ENCODE measurements at regions not wholly inside any gene's neighbourhood (a gene's known extent, or its start where the extent isn't known, plus 50 kb on each side); places are given as distances from the start of the nearest gene placed in this dataset.
"Not testable (repeated sequence)": the region's sequence is repeated elsewhere in the genome, so short reads cannot be mapped to it uniquely, and the experiment has no call there.

GRCh38 chr21:28032652-28033051, 960.0 kb downstream of the LTN1 start:
- DNase-seq: not testable (repeated sequence)

DNA sequence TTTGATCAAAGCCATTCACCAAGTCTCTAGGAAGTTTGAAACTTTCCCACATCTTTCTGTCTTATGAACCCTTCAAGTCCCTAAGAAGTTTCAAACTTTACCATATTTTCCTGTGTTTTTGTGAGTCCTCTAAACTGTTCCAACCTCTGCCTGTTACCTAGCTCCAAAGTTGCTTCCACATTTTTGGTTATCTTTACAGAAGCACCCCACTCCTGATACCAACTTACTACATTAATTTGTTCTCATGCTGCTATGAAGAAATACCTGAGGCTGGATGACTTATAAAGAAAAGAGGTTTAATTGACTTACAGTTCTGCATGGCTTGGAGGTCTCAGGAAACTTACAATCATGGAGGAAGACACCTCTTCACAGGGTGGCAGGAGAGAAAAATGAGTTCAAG, 961.6 kb downstream of the LTN1 start:
- DNase-seq: not testable (repeated sequence)

- DNase-seq: no peak
Measured at GRCh38 chr21:28025111-28025510, 967.6 kb downstream of the LTN1 start.

DNA sequence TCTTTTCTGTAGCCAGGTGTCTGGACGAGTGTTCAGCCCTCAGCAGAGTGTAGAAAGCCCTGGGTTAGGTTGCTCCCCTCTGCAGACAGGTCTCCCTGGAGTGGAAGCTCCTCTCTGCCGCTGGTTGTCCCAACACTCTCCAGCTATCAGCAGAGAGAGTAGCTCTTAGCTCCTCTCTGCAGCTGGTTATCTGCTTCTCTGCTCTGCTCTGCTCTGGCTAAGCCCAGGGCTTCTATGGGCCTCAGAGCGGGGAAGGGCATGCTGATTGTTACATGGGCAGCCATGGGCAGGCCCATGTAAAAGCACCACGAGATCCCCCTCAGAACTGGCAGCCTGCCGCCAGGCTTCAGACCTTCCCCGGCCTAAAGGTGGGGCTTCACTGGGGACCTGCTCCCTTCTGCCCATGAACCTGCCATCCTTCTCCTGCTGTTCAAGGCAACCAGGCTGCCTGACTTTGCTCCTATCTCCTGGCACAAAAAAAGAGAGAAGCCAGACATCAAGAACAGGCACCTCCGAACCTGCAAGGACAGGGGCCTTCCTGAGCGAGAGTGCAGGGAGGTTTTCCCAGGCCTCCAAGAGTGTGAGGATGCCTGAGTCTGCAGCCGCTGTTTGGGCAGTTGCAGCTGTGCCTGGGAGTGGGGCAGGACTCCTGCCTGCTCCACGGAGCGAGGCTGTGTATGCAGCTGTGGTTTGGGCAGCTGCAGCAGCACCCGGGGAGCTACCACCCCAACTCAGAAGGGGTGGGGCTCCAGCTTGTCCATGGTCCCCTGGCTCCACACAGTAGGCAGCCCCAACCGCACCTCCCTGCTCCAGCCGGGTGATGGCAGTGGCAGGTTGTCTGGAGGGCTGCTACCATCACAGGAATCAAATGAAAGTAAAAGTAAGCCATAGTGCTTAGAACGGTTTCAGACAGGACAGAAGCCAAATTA, 973.7 kb downstream of the LTN1 start:
- no peak for DNase-seq

GRCh38 chr21:28018213-28018612, 974.5 kb downstream of the LTN1 start:
- no peak for DNase-seq

DNA sequence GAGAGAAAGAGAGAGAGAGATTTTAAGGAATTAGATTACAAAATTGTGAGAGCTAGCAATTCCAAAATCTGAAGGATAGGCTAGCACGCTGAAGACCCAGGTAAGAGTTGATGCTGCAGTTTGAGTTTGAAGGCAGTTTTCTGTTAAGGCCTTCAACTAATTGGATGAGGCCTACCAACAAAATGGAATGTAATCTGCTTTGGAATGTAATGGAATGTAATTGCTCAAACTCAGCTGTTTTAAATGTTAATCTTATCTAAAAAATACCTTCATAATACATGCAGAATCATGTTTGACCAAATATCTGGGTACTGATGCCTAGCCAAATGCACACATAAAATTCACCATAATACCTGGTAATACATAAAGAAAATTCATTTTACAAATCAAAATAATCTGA, 976.1 kb downstream of the LTN1 start:
- no peak for DNase-seq

GRCh38 chr21:28013123-28013522, 979.6 kb downstream of the LTN1 start:
- not testable (repeated sequence) for DNase-seq

- not testable (repeated sequence) for DNase-seq
Measured at GRCh38 chr21:28011970-28012369, 980.7 kb downstream of the LTN1 start.

DNA sequence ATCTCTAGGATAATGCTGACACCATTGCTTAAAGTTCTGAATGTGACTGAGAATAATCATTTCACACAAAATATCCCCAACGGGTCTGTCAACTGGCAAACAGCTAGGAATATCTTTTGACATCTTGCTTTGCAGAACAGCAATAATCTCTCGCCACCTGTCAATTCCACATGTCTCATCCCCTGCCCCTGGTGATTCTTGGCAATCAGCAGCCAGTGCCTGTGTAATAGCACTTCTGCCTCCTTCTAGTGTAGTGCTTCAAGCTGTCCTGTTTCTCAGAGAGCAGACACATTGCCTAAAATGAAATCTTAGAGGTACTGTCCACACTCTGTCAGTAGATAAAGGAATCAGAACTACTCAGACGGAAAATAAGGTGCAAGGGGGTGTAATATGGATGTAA, 984.4 kb downstream of the LTN1 start:
- not testable (repeated sequence) for DNase-seq

GRCh38 chr21:28003627-28004026, 989.0 kb downstream of the LTN1 start:
- not testable (repeated sequence) for DNase-seq

GRCh38 chr21:27996906-27997305, 995.8 kb downstream of the LTN1 start:
- DNase-seq: not testable (repeated sequence)

DNA sequence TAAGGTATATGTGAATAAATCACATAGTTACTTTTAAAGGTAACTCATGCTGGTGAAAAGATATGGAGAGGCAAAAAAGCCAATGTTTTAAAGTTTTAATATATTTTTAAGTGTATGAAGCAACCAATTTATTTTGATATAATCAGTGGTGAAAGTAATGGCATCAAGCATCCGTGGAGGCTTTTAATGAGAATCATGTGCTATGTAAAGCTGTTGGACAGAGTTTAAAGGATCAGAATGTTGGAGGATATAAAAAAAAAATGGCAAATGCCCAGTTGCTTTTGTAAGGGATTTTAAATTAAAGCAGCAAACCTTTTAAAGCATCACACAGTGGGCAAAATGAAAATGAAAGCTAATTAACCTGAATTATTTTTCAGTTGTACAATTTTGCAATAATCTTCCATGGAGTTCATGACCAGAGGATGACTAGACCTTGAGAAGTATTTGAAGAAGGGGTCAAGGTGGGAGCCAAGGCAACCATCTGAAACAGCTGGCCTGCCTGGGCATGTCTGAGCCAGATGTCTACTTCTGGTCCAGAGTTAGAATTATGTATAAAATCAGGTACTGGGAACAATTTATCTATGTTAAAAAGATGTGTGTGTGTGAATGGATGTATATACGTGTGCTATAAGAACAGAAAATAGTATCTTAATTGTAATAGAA, 1007.9 kb downstream of the LTN1 start:
- not testable (repeated sequence) for DNase-seq

DNA sequence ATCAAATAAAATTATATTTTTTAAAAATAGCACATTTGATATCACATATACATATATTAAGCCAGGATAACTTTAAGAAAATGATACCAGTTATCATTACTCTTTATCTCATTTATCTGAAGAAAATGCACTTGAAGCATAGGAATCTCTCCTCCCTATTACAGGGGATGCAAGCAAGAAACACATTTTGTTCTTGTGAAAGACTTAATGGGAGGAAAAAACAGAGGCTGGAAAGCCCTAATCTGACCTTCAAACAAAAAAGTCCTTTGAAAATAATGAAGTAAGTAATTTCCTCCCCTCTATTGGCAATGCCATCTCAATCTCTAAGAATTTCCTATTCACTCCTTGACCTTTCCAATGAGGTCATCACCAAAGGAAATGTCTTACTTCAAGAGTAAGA, 1012.6 kb upstream of the ADAMTS5 start:
- DNase-seq: not testable (repeated sequence)

DNA sequence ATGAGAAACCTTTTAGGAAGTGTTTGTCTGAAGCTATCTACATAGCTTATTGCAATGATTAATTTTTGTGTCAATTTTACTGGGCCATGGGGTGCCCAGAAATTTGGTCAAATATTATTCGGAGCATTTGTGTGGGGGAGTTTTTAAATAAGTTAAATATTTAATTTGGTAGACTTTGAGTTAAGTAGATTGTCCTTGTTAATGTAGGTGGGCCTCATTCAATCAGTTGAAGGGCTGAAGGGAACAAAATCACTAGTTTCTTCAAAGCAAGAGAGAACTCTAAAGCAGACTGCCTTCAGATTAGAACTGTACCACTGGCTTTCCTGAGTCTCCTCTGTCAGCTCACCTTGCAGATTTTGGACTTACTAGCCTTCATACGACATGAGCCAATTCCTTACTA, 1008.6 kb upstream of the ADAMTS5 start:
- no peak for DNase-seq

DNA sequence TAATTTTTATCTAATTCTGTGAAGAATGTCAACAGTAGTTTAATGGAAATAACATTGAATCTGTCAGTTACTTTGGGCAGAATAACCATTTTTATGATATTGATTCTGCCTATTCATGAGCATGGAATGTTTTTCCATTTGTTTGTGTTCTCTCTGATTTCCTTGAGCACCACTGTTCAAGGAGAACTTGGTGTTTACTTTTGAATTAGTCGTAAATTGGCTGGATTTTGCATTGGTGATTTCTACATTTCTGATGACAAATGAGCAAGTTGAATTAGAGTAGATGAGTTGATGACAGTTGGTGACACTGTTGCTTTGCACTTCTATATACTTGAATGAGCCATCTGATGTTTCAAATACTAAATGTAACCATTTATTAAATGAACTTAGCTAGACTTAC, 1007.3 kb upstream of the ADAMTS5 start:
- not testable (repeated sequence) for DNase-seq

GRCh38 chr21:27968240-27968639, 1001.4 kb upstream of the ADAMTS5 start:
- DNase-seq: not testable (repeated sequence)

DNA sequence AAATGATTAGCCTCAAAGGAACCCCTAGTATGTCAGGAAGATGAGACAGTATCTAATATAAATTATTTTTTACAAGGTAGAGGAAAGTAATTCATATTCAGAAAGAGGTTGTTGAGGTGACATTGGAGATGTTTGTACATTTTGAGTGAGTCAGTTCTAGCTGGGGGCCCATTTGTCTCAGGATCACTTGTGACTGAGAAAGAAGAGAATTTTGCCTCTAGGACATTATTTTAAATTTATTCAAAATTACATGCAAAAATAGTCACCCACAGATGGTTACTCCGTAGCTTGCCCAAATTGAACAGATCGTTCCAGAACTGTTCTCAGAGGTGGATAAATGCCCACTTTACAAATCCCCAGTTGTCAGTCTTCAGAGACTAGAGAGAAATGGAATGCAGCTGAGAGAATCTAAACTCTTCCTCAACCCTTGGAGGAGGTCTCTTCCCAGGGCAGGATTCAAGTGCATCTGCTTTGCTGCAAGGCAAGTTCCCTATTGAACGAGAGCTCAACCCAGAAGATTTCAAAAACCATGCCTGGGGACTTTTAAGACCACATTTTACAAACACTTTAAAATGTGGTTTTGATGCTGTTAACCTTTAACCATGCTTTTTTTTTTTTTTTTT, 987.8 kb upstream of the ADAMTS5 start:
- DNase-seq: no peak

DNA sequence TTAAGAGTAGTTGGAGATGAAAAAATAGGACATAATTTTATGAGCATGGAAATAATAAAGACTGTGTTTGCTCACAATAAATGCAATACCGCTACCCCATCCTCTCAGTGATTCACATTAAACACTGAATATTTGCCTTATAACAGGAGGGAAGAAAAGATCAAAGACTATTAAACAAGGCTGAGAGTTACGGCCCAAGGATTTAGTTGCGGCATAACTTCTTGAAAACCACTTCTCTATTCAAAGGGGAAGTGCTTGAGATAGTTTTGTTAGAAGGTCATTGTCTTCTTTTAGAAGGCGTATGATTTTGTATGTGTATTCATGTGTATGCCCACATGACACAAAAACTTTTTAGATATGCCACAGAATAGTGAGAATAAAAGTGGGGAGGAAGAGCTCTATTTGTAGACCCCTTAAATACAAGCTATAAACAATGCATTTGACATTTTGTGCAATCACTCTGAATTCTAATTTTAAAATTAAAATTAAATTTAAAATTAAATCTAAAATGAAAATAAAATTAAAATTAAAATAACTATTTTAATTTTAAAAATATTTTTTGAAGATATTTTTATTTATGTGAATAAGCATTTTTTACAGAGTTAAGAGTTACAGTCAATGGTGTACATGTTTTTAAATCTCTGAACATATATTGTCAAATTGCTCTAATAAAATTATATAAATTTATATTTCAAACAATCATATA, 986.6 kb upstream of the ADAMTS5 start:
- no peak for DNase-seq

- not testable (repeated sequence) for DNase-seq
Measured at GRCh38 chr21:27949093-27949492, 982.2 kb upstream of the ADAMTS5 start.

- DNase-seq: not testable (repeated sequence)
Measured at GRCh38 chr21:27930108-27930767, 963.4 kb upstream of the ADAMTS5 start.

GRCh38 chr21:27929179-27929578, 962.3 kb upstream of the ADAMTS5 start:
- not testable (repeated sequence) for DNase-seq

- not testable (repeated sequence) for DNase-seq
Measured at GRCh38 chr21:27928534-27929115, 961.7 kb upstream of the ADAMTS5 start.

Data from CD4-positive, alpha-beta T cell treated with Interferon gamma for 1 hour (primary cell).